Epithelial cell of esophagus (primary cell): ENCODE measurements at regions not wholly inside any gene's neighbourhood (a gene's known extent, or its start where the extent isn't known, plus 50 kb on each side); places are given as distances from the start of the nearest gene placed in this dataset.

ENCODE experiments used
- DNase-seq: peaks from one replicate; pipeline ENCODE4 v3.0.0; 2010; ENCODE audit warnings: low read depth
- H3K4me3 ChIP-seq: 2 replicates; pipeline ENCODE4 v1.5.1; 2011; ENCODE audit warnings: mild to moderate bottlenecking, low read length, control low read depth
- CTCF ChIP-seq: IDR thresholded peaks from 2 replicates; pipeline ENCODE4 v1.5.1; 2011; ENCODE audit warnings: low read depth, mild to moderate bottlenecking, low read length, control low read depth, inconsistent platforms; ENCODE audit not compliant: insufficient read depth; ENCODE audit errors: missing control alignments

GRCh38 chr11:106466521-106467080, 389.1 kb downstream of the AASDHPPT start:
- H3K4me3 ChIP-seq: no peak overlapping the region
- DNase-seq: peak; percentile 74
- TF ChIP-seq CTCF: no peak

GRCh38 chr11:106467501-106467900, 390.0 kb downstream of the AASDHPPT start:
- TF ChIP-seq CTCF: no peak
- no peak for DNase-seq
- no peak overlapping the region for H3K4me3 ChIP-seq

GRCh38 chr11:106468086-106468485, 390.6 kb downstream of the AASDHPPT start:
- H3K4me3 ChIP-seq: no peak overlapping the region
- TF ChIP-seq CTCF: no peak
- peak; percentile 16 for DNase-seq

- no peak for DNase-seq
- no peak for TF ChIP-seq CTCF
- H3K4me3 ChIP-seq: no peak overlapping the region
Measured at GRCh38 chr11:106468531-106468930, 391.1 kb downstream of the AASDHPPT start.

- DNase-seq: no peak
- H3K4me3 ChIP-seq: no peak overlapping the region
- TF ChIP-seq CTCF: no peak
Measured at GRCh38 chr11:106470230-106470629, 392.8 kb downstream of the AASDHPPT start.

GRCh38 chr11:106471276-106471675, 393.8 kb downstream of the AASDHPPT start:
- H3K4me3 ChIP-seq: no peak overlapping the region
- no peak for TF ChIP-seq CTCF
- DNase-seq: no peak

- TF ChIP-seq CTCF: no peak
- H3K4me3 ChIP-seq: no peak overlapping the region
- DNase-seq: peak; percentile 71
Measured at GRCh38 chr11:106473089-106473722, 395.7 kb downstream of the AASDHPPT start.
